Lower leg skin (tissue), 4 donors: ENCODE measurements at regions not wholly inside any gene's neighbourhood (a gene's known extent, or its start where the extent isn't known, plus 50 kb on each side); places are given as distances from the start of the nearest gene placed in this dataset.
A peak's percentile ranks its signal among the peaks of the same experiment; 100 is the strongest.
"Not testable (repeated sequence)": the region's sequence is repeated elsewhere in the genome, so short reads cannot be mapped to it uniquely, and the experiment has no call there.

ENCODE experiments used
- DNase-seq, 2 donors: peaks; one replicate each; pipeline ENCODE4 v3.0.0-alpha.2; 2019; ENCODE audit warnings: low spot score in 2 of 2
- H3K4me3 ChIP-seq: fragments of 200-600 bp; sonication (generic); 2 replicates; pipeline ENCODE4 v1.5.1; 2017; ENCODE audit warnings: mild to moderate bottlenecking, low read depth; ENCODE audit not compliant: poor library complexity, severe bottlenecking
- CTCF ChIP-seq, 3 donors: fragments of 450-650 bp; IDR thresholded peaks; one replicate each; pipeline ENCODE4 v1.5.1; 2016; ENCODE audit warnings: antibody characterized with exemption in 3 of 3, mild to moderate bottlenecking in 3 of 3, moderate library complexity in 2 of 3
- POLR2A ChIP-seq, 2 donors: fragments of 450-650 bp; IDR thresholded peaks; one replicate each; pipeline ENCODE4 v1.6.1; 2016 to 2017; ENCODE audit warnings: antibody characterized with exemption in 2 of 2, mild to moderate bottlenecking in 1 of 2, moderate library complexity in 1 of 2
- WGBS, 2 donors: methylation state at CpG; one replicate each; pipeline ENCODE4 v1.1.5; 2018; 5-methylcytosine and 5-hydroxymethylcytosine counted together
- intact Hi-C: fragments of 100-400 bp; cut with DNase I; formaldehyde crosslinking; loops from one replicate; pipeline ENCODE4 v1.15.0; 2023; ENCODE audit warnings: low total_unique reads

- peak in 1 of 2 donors; percentile 63 for DNase-seq
- WGBS, 2 donors, result 85 to 86% methylated on average over 10 to 11 of the region's 11 CpGs
- TF ChIP-seq CTCF (IDR thresholded peaks at IDR 0.05), result no peak
- TF ChIP-seq POLR2A (IDR thresholded peaks at IDR 0.05), result no peak
- H3K4me3 ChIP-seq, result no peak overlapping the region
- intact Hi-C loops, result no loop called here
Measured at GRCh38 chr9:65459756-65460320, 174.8 kb upstream of the FOXD4L5 start.

GRCh38 chr9:65458992-65459391 lies 174.0 kb upstream of the FOXD4L5 start:
- no peak for TF ChIP-seq POLR2A (IDR thresholded peaks at IDR 0.05)
- TF ChIP-seq CTCF (IDR thresholded peaks at IDR 0.05), result no peak
- peak in 1 of 2 donors; percentile 66 for DNase-seq
- H3K4me3 ChIP-seq, result no peak overlapping the region
- intact Hi-C loops, result no loop called here
- WGBS, 2 donors, result 90 to 91% methylated on average over 10 of the region's 10 CpGs

GRCh38 chr9:65458465-65458864 lies 173.5 kb upstream of the FOXD4L5 start:
- no peak for DNase-seq
- TF ChIP-seq CTCF (IDR thresholded peaks at IDR 0.05), result no peak
- no peak for TF ChIP-seq POLR2A (IDR thresholded peaks at IDR 0.05)
- no peak overlapping the region for H3K4me3 ChIP-seq
- 83 to 87% methylated on average over 18 to 20 of the region's 20 CpGs for WGBS, 2 donors
- intact Hi-C loops, result no loop called here

GRCh38 chr9:65456991-65457390 lies 172.0 kb upstream of the FOXD4L5 start:
- WGBS, 2 donors, result 92 to 94% methylated on average over 18 of the region's 18 CpGs
- intact Hi-C loops, DNase-seq, H3K4me3 ChIP-seq: not testable (repeated sequence)

- intact Hi-C loops, H3K4me3 ChIP-seq, DNase-seq: not testable (repeated sequence)
- WGBS, 2 donors, result 77 to 83% methylated on average over 14 of the region's 18 CpGs
Measured at GRCh38 chr9:65455751-65456647, 171.0 kb upstream of the FOXD4L5 start.

- intact Hi-C loops, result not testable (repeated sequence)
Measured at GRCh38 chr9:65455136-65455535, 170.1 kb upstream of the FOXD4L5 start.

GRCh38 chr9:65454666-65455065 lies 169.7 kb upstream of the FOXD4L5 start:
- 87 to 91% methylated on average over 8 to 13 of the region's 13 CpGs for WGBS, 2 donors
- DNase-seq, intact Hi-C loops, H3K4me3 ChIP-seq: not testable (repeated sequence)

More at GRCh38 chr9:65455136-65455535, 170.1 kb upstream of the FOXD4L5 start:
- not testable (repeated sequence) for DNase-seq, H3K4me3 ChIP-seq
- 79 to 89% methylated on average over 11 to 13 of the region's 13 CpGs for WGBS, 2 donors

GRCh38 chr9:65454034-65454433 lies 169.0 kb upstream of the FOXD4L5 start:
- WGBS, 2 donors, result 61 to 62% methylated on average over 2 of the region's 2 CpGs
- DNase-seq, intact Hi-C loops, H3K4me3 ChIP-seq: not testable (repeated sequence)

- intact Hi-C loops, H3K4me3 ChIP-seq, DNase-seq: not testable (repeated sequence)
- 52 to 76% methylated on average over 6 to 12 of the region's 12 CpGs for WGBS, 2 donors
Measured at GRCh38 chr9:65449886-65450610, 165.0 kb upstream of the FOXD4L5 start.
